ENCODE measurements at regions not wholly inside any gene's neighbourhood (a gene's known extent, or its start where the extent isn't known, plus 50 kb on each side); places are given as distances from the start of the nearest gene placed in this dataset.

GRCh38 chr7:133199831-133200230 is 53.0 kb upstream of the EXOC4 start:
- no peaks in the 10 kb centered on the region for H3K36me3 ChIP-seq (ENCODE audit: control insufficient read depth in 4 of 4, insufficient read depth in 4 of 4, low read length in 3 of 4)
- H3K4me3 ChIP-seq (ENCODE audit: control insufficient read depth in 1 of 7, extremely low read depth in 1 of 7, insufficient read depth in 4 of 7, low read depth in 2 of 7, low read length in 6 of 7), result no peak overlapping the region
- DNase-seq, result no peak
- ChIA-PET POLR2A (no interaction called here), CTCF (no interaction called here)
- H3K27me3 ChIP-seq (replicated peaks in 2 of 5; ENCODE audit: control insufficient read depth in 4 of 5, insufficient read depth in 5 of 5, low read length in 4 of 5), result peaks cover 0 to 4% (median 0%) of the 10 kb centered on the region in 5 experiments
- H3K27ac ChIP-seq (ENCODE audit: insufficient read depth in 1 of 2, low read depth in 1 of 2, low read length in 2 of 2, poor library complexity in 1 of 2, severe bottlenecking in 2 of 2), result no peak overlapping the region
- no peaks in the 10 kb centered on the region for H3K4me1 ChIP-seq (ENCODE audit: control extremely low read depth in 1 of 4, control insufficient read depth in 4 of 4, insufficient read depth in 4 of 4, low read length in 3 of 4)
- H3K9me3 ChIP-seq (ENCODE audit: control extremely low read depth in 1 of 5, control insufficient read depth in 4 of 5, insufficient read depth in 2 of 5, low read depth in 1 of 5, low read length in 4 of 5), result no peaks in the 10 kb centered on the region
- WGBS (ENCODE audit: insufficient coverage), result 100% methylated on average over 2 of the region's 2 CpGs

DNA sequence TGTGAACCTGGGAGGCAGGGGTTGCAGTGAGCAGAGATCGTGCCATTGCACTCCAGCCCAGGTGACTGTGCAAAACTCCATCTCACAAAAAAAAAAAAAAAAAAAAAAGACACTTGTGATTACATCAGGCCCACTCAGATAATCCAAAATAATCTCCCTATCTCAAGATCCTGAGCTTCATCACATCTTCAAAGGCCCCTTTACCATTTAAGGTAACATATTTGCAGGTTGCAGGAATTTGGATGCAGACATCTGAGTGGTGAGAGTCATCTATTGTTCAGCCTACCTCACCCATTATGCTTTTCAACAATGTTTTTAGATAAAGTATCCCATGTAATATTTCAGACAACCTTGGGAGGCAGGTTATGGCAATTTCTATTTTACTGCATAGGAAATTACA is 51.4 kb upstream of the EXOC4 start:
- ChIA-PET POLR2A (no interaction called here), CTCF (interaction anchor here (0.6 kb wide), 1 partner anchor 1687 kb away, joined by 3 read pairs; no protein-coding TSS in a partner anchor)
- no CpG with 5 or more reads among the region's 1 CpG for WGBS (ENCODE audit: insufficient coverage)
- Histone ChIP-seq H3K4me1 (ENCODE audit: control extremely low read depth in 1 of 4, control insufficient read depth in 4 of 4, insufficient read depth in 4 of 4, low read length in 3 of 4) (no peaks in the 10 kb centered on the region), H3K27ac (ENCODE audit: insufficient read depth in 1 of 2, low read depth in 1 of 2, low read length in 2 of 2, poor library complexity in 1 of 2, severe bottlenecking in 2 of 2) (no peak overlapping the region), H3K27me3 (replicated peaks in 2 of 5; ENCODE audit: control insufficient read depth in 4 of 5, insufficient read depth in 5 of 5, low read length in 4 of 5) (peaks cover 0 to 4% (median 0%) of the 10 kb centered on the region in 5 experiments), H3K4me3 (ENCODE audit: control insufficient read depth in 1 of 7, extremely low read depth in 1 of 7, insufficient read depth in 4 of 7, low read depth in 2 of 7, low read length in 6 of 7) (no peak overlapping the region), H3K36me3 (ENCODE audit: control insufficient read depth in 4 of 4, insufficient read depth in 4 of 4, low read length in 3 of 4) (no peaks in the 10 kb centered on the region), H3K9me3 (ENCODE audit: control extremely low read depth in 1 of 5, control insufficient read depth in 4 of 5, insufficient read depth in 2 of 5, low read depth in 1 of 5, low read length in 4 of 5) (no peaks in the 10 kb centered on the region)
- DNase-seq, result no peak

GRCh38 chr7:133202942-133203341 is 49.9 kb upstream of the EXOC4 start:
- CTCF ChIA-PET, result no interaction called here

More at GRCh38 chr7:133202942-133203341, 49.9 kb upstream of the EXOC4 start:
- Histone ChIP-seq H3K4me3 (ENCODE audit: control insufficient read depth in 1 of 7, extremely low read depth in 1 of 7, insufficient read depth in 4 of 7, low read depth in 2 of 7, low read length in 6 of 7) (no peak overlapping the region), H3K27ac (ENCODE audit: insufficient read depth in 1 of 2, low read depth in 1 of 2, low read length in 2 of 2, poor library complexity in 1 of 2, severe bottlenecking in 2 of 2) (no peak overlapping the region), H3K36me3 (ENCODE audit: control insufficient read depth in 4 of 4, insufficient read depth in 4 of 4, low read length in 3 of 4) (no peaks in the 10 kb centered on the region), H3K27me3 (replicated peaks in 2 of 5; ENCODE audit: control insufficient read depth in 4 of 5, insufficient read depth in 5 of 5, low read length in 4 of 5) (peaks cover 0 to 2% (median 0%) of the 10 kb centered on the region in 5 experiments), H3K9me3 (ENCODE audit: control extremely low read depth in 1 of 5, control insufficient read depth in 4 of 5, insufficient read depth in 2 of 5, low read depth in 1 of 5, low read length in 4 of 5) (peaks cover 0 to 2% (median 0%) of the 10 kb centered on the region in 5 experiments), H3K4me1 (ENCODE audit: control extremely low read depth in 1 of 4, control insufficient read depth in 4 of 4, insufficient read depth in 4 of 4, low read length in 3 of 4) (no peaks in the 10 kb centered on the region)
- no peak for DNase-seq
- 100% methylated on average over 1 of the region's 1 CpG for WGBS (ENCODE audit: insufficient coverage)
- POLR2A ChIA-PET, result no interaction called here
